GM12878 (cell line): ENCODE measurements at regions not wholly inside any gene's neighbourhood (a gene's known extent, or its start where the extent isn't known, plus 50 kb on each side); places are given as distances from the start of the nearest gene placed in this dataset.

Experiments
- CBFB ChIP-seq: IDR thresholded peaks from 2 replicates; pipeline ENCODE4 v1.6.1; 2016; ENCODE audit warnings: antibody characterized with exemption, low read depth
- ESRRA ChIP-seq: IDR thresholded peaks from 2 replicates; pipeline ENCODE4 v1.6.1; 2012; ENCODE audit warnings: mild to moderate bottlenecking, low read length, improper control_type of control experiment
- POLR2A ChIP-seq: IDR thresholded peaks from 2 replicates; pipeline ENCODE4 v1.6.1; 2011; ENCODE audit warnings: low read depth, mild to moderate bottlenecking, low read length
- TAF1 ChIP-seq: IDR thresholded peaks from 2 replicates; pipeline ENCODE4 v1.6.1; 2011; ENCODE audit warnings: mild to moderate bottlenecking, low read depth, low read length, borderline replicate concordance
- ZNF24 ChIP-seq: fragments of 450-650 bp; IDR thresholded peaks from 2 replicates; pipeline ENCODE4 v1.6.1; 2017; ENCODE audit warnings: antibody characterized with exemption, mild to moderate bottlenecking
- TF ChIP-seq, protein P1 (sequence below), 3 experiments: IDR thresholded peaks in 2 of 3; conservative IDR thresholded peaks in 1 of 3; 2 replicates each; pipeline ENCODE4 v1.5.1; 2011; ENCODE audit warnings: low read depth in 3 of 3, low read length in 3 of 3, mild to moderate bottlenecking in 3 of 3, control low read depth in 2 of 3, moderate library complexity in 2 of 3, inconsistent platforms in 1 of 3, mixed read lengths in 1 of 3; ENCODE audit not compliant: control insufficient read depth in 2 of 3, insufficient read depth in 1 of 3; ENCODE audit errors: extremely low read depth in 1 of 3
- TF ChIP-seq, protein P2 (sequence below): fragments of 150-350 bp; IDR thresholded peaks from 2 replicates; pipeline ENCODE4 v1.6.1; 2016; ENCODE audit warnings: low read depth, low read length

DNA sequence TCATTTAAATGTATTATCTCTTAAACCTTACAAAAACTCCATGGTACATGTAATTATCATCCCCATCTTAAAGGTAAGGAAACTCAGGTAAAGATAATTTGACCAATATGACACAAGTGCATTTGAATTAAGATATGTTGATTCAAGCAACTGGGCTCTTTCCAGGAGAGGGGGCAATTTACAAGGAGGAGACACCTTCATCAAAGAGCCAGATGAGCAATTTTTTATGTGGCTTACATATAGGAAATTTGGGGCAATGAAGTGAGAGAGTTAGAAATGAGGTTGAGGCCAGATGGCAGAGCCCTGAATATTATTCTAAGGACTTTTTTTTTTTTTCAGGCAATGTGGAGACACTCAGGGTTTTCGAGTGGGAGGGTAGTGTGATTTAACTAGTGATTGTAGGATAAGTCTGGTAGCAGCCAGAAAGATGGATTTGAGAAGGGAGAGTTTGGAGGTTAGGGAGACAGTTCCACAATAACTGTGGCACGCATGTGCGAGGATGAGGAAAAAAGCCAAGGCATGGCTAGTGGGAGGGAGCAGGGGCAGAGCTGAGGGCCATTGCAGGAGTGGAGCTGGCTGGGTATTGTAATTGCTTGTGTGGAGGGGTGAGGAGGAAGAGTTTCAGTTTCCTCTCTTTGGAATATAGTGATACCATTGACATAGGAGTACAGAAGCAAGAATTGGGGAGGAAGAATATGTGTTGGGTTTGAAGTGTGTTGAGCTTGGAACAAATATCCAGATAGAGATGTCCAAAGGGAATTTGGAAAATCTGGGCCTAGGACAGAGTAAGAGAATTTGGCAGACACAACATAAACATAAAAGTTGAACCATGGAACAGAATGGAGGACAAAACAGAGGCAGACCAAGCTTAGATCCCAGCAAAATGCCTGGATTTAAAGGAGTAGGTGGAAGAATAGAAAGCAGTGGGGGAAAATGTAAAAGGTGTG lies 72.0 kb downstream of the ACTBL2 start:
- TF ChIP-seq, protein P1, sequence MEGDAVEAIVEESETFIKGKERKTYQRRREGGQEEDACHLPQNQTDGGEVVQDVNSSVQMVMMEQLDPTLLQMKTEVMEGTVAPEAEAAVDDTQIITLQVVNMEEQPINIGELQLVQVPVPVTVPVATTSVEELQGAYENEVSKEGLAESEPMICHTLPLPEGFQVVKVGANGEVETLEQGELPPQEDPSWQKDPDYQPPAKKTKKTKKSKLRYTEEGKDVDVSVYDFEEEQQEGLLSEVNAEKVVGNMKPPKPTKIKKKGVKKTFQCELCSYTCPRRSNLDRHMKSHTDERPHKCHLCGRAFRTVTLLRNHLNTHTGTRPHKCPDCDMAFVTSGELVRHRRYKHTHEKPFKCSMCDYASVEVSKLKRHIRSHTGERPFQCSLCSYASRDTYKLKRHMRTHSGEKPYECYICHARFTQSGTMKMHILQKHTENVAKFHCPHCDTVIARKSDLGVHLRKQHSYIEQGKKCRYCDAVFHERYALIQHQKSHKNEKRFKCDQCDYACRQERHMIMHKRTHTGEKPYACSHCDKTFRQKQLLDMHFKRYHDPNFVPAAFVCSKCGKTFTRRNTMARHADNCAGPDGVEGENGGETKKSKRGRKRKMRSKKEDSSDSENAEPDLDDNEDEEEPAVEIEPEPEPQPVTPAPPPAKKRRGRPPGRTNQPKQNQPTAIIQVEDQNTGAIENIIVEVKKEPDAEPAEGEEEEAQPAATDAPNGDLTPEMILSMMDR (IDR thresholded peaks at IDR 0.05 in 2 of 3, conservative IDR thresholded peaks at IDR 0.05 in 1 of 3; ENCODE audit: control insufficient read depth in 2 of 3, extremely low read depth in 1 of 3, insufficient read depth in 1 of 3, low read depth in 3 of 3, low read length in 3 of 3) = no peak
- TF ChIP-seq POLR2A (no peak), ZNF24 (no peak), ESRRA (no peak), TAF1 (no peak), CBFB (no peak)
- TF ChIP-seq, protein P2, sequence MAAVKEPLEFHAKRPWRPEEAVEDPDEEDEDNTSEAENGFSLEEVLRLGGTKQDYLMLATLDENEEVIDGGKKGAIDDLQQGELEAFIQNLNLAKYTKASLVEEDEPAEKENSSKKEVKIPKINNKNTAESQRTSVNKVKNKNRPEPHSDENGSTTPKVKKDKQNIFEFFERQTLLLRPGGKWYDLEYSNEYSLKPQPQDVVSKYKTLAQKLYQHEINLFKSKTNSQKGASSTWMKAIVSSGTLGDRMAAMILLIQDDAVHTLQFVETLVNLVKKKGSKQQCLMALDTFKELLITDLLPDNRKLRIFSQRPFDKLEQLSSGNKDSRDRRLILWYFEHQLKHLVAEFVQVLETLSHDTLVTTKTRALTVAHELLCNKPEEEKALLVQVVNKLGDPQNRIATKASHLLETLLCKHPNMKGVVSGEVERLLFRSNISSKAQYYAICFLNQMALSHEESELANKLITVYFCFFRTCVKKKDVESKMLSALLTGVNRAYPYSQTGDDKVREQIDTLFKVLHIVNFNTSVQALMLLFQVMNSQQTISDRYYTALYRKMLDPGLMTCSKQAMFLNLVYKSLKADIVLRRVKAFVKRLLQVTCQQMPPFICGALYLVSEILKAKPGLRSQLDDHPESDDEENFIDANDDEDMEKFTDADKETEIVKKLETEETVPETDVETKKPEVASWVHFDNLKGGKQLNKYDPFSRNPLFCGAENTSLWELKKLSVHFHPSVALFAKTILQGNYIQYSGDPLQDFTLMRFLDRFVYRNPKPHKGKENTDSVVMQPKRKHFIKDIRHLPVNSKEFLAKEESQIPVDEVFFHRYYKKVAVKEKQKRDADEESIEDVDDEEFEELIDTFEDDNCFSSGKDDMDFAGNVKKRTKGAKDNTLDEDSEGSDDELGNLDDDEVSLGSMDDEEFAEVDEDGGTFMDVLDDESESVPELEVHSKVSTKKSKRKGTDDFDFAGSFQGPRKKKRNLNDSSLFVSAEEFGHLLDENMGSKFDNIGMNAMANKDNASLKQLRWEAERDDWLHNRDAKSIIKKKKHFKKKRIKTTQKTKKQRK = no peak
